ENCODE measurements at regions not wholly inside any gene's neighbourhood (a gene's known extent, or its start where the extent isn't known, plus 50 kb on each side); places are given as distances from the start of the nearest gene placed in this dataset.

- Histone ChIP-seq H3K36me3 (ENCODE audit: control insufficient read depth in 4 of 4, insufficient read depth in 3 of 4, low read depth in 1 of 4, low read length in 3 of 4) (no peaks in the 10 kb centered on the region), H3K9ac (ENCODE audit: low read depth in 1 of 2, low read length in 2 of 2) (no peak overlapping the region), H3K27me3 (ENCODE audit: control insufficient read depth in 4 of 4, insufficient read depth in 4 of 4, low read length in 3 of 4) (peaks cover 0 to 5% (median 0%) of the 10 kb centered on the region in 4 donors), H3K27ac (ENCODE audit: low read depth in 1 of 2, low read length in 2 of 2) (no peak overlapping the region), H3K4me1 (ENCODE audit: control insufficient read depth in 4 of 4, insufficient read depth in 4 of 4, low read length in 3 of 4) (peaks cover 0 to 4% (median 1%) of the 10 kb centered on the region in 4 donors), H3K4me3 (ENCODE audit: low read depth in 1 of 3, low read length in 3 of 3) (no peak overlapping the region), H3K9me3 (ENCODE audit: control insufficient read depth in 4 of 4, low read length in 3 of 4) (no peaks in the 10 kb centered on the region)
- TF ChIP-seq YY1 (IDR thresholded peaks at IDR 0.05) = no peak
- no peak for TF ChIP-seq HNF4A (conservative IDR thresholded peaks at IDR 0.05)
- no peak for TF ChIP-seq FOXA1 (IDR thresholded peaks at IDR 0.05)
- no peak for DNase-seq (ENCODE audit: low spot score)
- WGBS = 91% methylated on average over 7 of the region's 7 CpGs
Observed at GRCh38 chr16:87176735-87177134, 140.5 kb downstream of the C16orf95 start.

- H3K36me3 ChIP-seq (ENCODE audit: control insufficient read depth in 4 of 4, insufficient read depth in 3 of 4, low read depth in 1 of 4, low read length in 3 of 4) = no peaks in the 10 kb centered on the region
- no peak overlapping the region for H3K9ac ChIP-seq (ENCODE audit: low read depth in 1 of 2, low read length in 2 of 2)
- no peak for TF ChIP-seq JUND (IDR thresholded peaks at IDR 0.05)
- no peak for TF ChIP-seq RXRA (IDR thresholded peaks at IDR 0.05)
- TF ChIP-seq FOXA2 (IDR thresholded peaks at IDR 0.05) = no peak
- TF ChIP-seq HNF4G (IDR thresholded peaks at IDR 0.05) = no peak
- no peak for TF ChIP-seq CTCF (IDR thresholded peaks at IDR 0.05; ENCODE audit: low read depth, low read length, missing input control)
- TF ChIP-seq RAD21 (IDR thresholded peaks at IDR 0.05) = no peak
- no peak for TF ChIP-seq ZBTB33 (IDR thresholded peaks at IDR 0.05)
- no peak for TF ChIP-seq HNF4A (conservative IDR thresholded peaks at IDR 0.05)
- TF ChIP-seq FOXA1 (IDR thresholded peaks at IDR 0.05) = no peak
- TF ChIP-seq REST (IDR thresholded peaks at IDR 0.05) = no peak
- TF ChIP-seq SP1 (IDR thresholded peaks at IDR 0.05) = no peak
- no peak for TF ChIP-seq EGR1 (IDR thresholded peaks at IDR 0.05; ENCODE audit: low read depth in 2 of 2)
- no peak for TF ChIP-seq ATF3 (IDR thresholded peaks at IDR 0.05)
- no peak for TF ChIP-seq TAF1 (conservative IDR thresholded peaks at IDR 0.05)
- no peak for TF ChIP-seq MAX (IDR thresholded peaks at IDR 0.05)
- no peak overlapping the region for H3K27ac ChIP-seq (ENCODE audit: low read depth in 1 of 2, low read length in 2 of 2)
- H3K9me3 ChIP-seq (ENCODE audit: control insufficient read depth in 4 of 4, low read length in 3 of 4) = no peaks in the 10 kb centered on the region
- peaks cover 0 to 5% (median 0%) of the 10 kb centered on the region in 4 donors for H3K27me3 ChIP-seq (ENCODE audit: control insufficient read depth in 4 of 4, insufficient read depth in 4 of 4, low read length in 3 of 4)
- WGBS = 75% methylated on average over 15 of the region's 15 CpGs
- no peak overlapping the region for H3K4me3 ChIP-seq (ENCODE audit: low read depth in 1 of 3, low read length in 3 of 3)
- no peak for DNase-seq (ENCODE audit: low spot score)
- peaks cover 0 to 4% (median 1%) of the 10 kb centered on the region in 4 donors for H3K4me1 ChIP-seq (ENCODE audit: control insufficient read depth in 4 of 4, insufficient read depth in 4 of 4, low read length in 3 of 4)
Observed at GRCh38 chr16:87177673-87178072, 139.5 kb downstream of the C16orf95 start.

Data from liver (tissue), 8 donors.